ENCODE measurements at regions not wholly inside any gene's neighbourhood (a gene's known extent, or its start where the extent isn't known, plus 50 kb on each side); places are given as distances from the start of the nearest gene placed in this dataset.
"Not testable (repeated sequence)": the region's sequence is repeated elsewhere in the genome, so short reads cannot be mapped to it uniquely, and the experiment has no call there.

- no peak for DNase-seq
Observed at GRCh38 chr6:168841609-168842278, 400.8 kb downstream of the SMOC2 start.

- not testable (repeated sequence) for DNase-seq
Observed at GRCh38 chr6:168840932-168841331, 399.9 kb downstream of the SMOC2 start.

- not testable (repeated sequence) for DNase-seq
Observed at GRCh38 chr6:168840299-168840698, 399.3 kb downstream of the SMOC2 start.

- DNase-seq: no peak
Observed at GRCh38 chr6:168838037-168838399, 397.0 kb downstream of the SMOC2 start.

GRCh38 chr6:168837254-168838036 is 396.5 kb downstream of the SMOC2 start:
- DNase-seq: no peak

- no peak for DNase-seq
Observed at GRCh38 chr6:168835991-168836390, 395.0 kb downstream of the SMOC2 start.

- no peak for DNase-seq
Observed at GRCh38 chr6:168834801-168835200, 393.8 kb downstream of the SMOC2 start.

- no peak for DNase-seq
Observed at GRCh38 chr6:168834042-168834587, 393.1 kb downstream of the SMOC2 start.

GRCh38 chr6:168828800-168829199 is 387.8 kb downstream of the SMOC2 start:
- no peak for DNase-seq

- no peak for DNase-seq
Observed at GRCh38 chr6:168828035-168828434, 387.1 kb downstream of the SMOC2 start.

- DNase-seq: no peak
Observed at GRCh38 chr6:168827586-168827871, 386.5 kb downstream of the SMOC2 start.

- DNase-seq: no peak
Observed at GRCh38 chr6:168826726-168827585, 386.0 kb downstream of the SMOC2 start.

GRCh38 chr6:168826078-168826390 is 385.1 kb downstream of the SMOC2 start:
- no peak for DNase-seq

GRCh38 chr6:168825226-168826077 is 384.5 kb downstream of the SMOC2 start:
- no peak for DNase-seq

GRCh38 chr6:168823397-168824212 is 382.6 kb downstream of the SMOC2 start:
- no peak for DNase-seq

- no peak for DNase-seq
Observed at GRCh38 chr6:168822376-168822775, 381.4 kb downstream of the SMOC2 start.

- no peak for DNase-seq
Observed at GRCh38 chr6:168819546-168819945, 378.6 kb downstream of the SMOC2 start.

- no peak for DNase-seq
Observed at GRCh38 chr6:168817558-168818159, 376.7 kb downstream of the SMOC2 start.

GRCh38 chr6:168815229-168815628 is 374.2 kb downstream of the SMOC2 start:
- DNase-seq: no peak

GRCh38 chr6:168808232-168808631 is 367.2 kb downstream of the SMOC2 start:
- DNase-seq: no peak

- no peak for DNase-seq
Observed at GRCh38 chr6:168804331-168804730, 363.3 kb downstream of the SMOC2 start.

Measured in bone marrow (tissue), 2 donors.